ENCODE measurements at regions not wholly inside any gene's neighbourhood (a gene's known extent, or its start where the extent isn't known, plus 50 kb on each side); places are given as distances from the start of the nearest gene placed in this dataset.
A peak's percentile ranks its signal among the peaks of the same experiment; 100 is the strongest.

- Mint-ChIP-seq H3K4me3 (ENCODE audit: unreplicated experiment) (no peak overlapping the region), H3K27me3 (ENCODE audit: unreplicated experiment) (peaks cover 1% of the 10 kb centered on the region), H3K36me3 (ENCODE audit: low read depth, unreplicated experiment) (no peaks in the 10 kb centered on the region), H3K9me3 (ENCODE audit: unreplicated experiment) (no peaks in the 10 kb centered on the region), H3K27ac (ENCODE audit: unreplicated experiment) (no peak overlapping the region), H3K4me1 (ENCODE audit: unreplicated experiment) (no peaks in the 10 kb centered on the region)
- no peak for TF ChIP-seq CTCF (IDR thresholded peaks at IDR 0.05; ENCODE audit: unreplicated experiment)
- no peak for DNase-seq (ENCODE audit: low spot score)
Measured at GRCh38 chr6:95690328-95690727, 113.0 kb downstream of the MANEA start.

GRCh38 chr6:95693108-95693507 is 115.8 kb downstream of the MANEA start:
- TF ChIP-seq CTCF (IDR thresholded peaks at IDR 0.05; ENCODE audit: unreplicated experiment): no peak
- H3K36me3 Mint-ChIP-seq (ENCODE audit: low read depth, unreplicated experiment): no peaks in the 10 kb centered on the region
- no peaks in the 10 kb centered on the region for H3K4me1 Mint-ChIP-seq (ENCODE audit: unreplicated experiment)
- no peak overlapping the region for H3K27ac Mint-ChIP-seq (ENCODE audit: unreplicated experiment)
- no peak overlapping the region for H3K4me3 Mint-ChIP-seq (ENCODE audit: unreplicated experiment)
- no peaks in the 10 kb centered on the region for H3K9me3 Mint-ChIP-seq (ENCODE audit: unreplicated experiment)
- DNase-seq (ENCODE audit: low spot score): peak; percentile 41
- peaks cover under 1% of the 10 kb centered on the region for H3K27me3 Mint-ChIP-seq (ENCODE audit: unreplicated experiment)

- no peaks in the 10 kb centered on the region for H3K4me1 Mint-ChIP-seq (ENCODE audit: unreplicated experiment)
- TF ChIP-seq CTCF (IDR thresholded peaks at IDR 0.05; ENCODE audit: unreplicated experiment): no peak
- H3K27me3 Mint-ChIP-seq (ENCODE audit: unreplicated experiment): no peaks in the 10 kb centered on the region
- no peak overlapping the region for H3K27ac Mint-ChIP-seq (ENCODE audit: unreplicated experiment)
- no peaks in the 10 kb centered on the region for H3K36me3 Mint-ChIP-seq (ENCODE audit: low read depth, unreplicated experiment)
- H3K9me3 Mint-ChIP-seq (ENCODE audit: unreplicated experiment): no peaks in the 10 kb centered on the region
- no peak overlapping the region for H3K4me3 Mint-ChIP-seq (ENCODE audit: unreplicated experiment)
- DNase-seq (ENCODE audit: low spot score): no peak
Measured at GRCh38 chr6:95698271-95698670, 120.9 kb downstream of the MANEA start.

- H3K36me3 Mint-ChIP-seq (ENCODE audit: low read depth, unreplicated experiment): no peaks in the 10 kb centered on the region
- no peaks in the 10 kb centered on the region for H3K4me1 Mint-ChIP-seq (ENCODE audit: unreplicated experiment)
- H3K27ac Mint-ChIP-seq (ENCODE audit: unreplicated experiment): no peak overlapping the region
- H3K27me3 Mint-ChIP-seq (ENCODE audit: unreplicated experiment): no peaks in the 10 kb centered on the region
- TF ChIP-seq CTCF (IDR thresholded peaks at IDR 0.05; ENCODE audit: unreplicated experiment): no peak
- no peak overlapping the region for H3K4me3 Mint-ChIP-seq (ENCODE audit: unreplicated experiment)
- DNase-seq (ENCODE audit: low spot score): no peak
- peaks cover 4% of the 10 kb centered on the region for H3K9me3 Mint-ChIP-seq (ENCODE audit: unreplicated experiment)
Measured at GRCh38 chr6:95723638-95724037, 146.3 kb downstream of the MANEA start.

GRCh38 chr6:95725344-95725743 is 148.0 kb downstream of the MANEA start:
- no peaks in the 10 kb centered on the region for H3K36me3 Mint-ChIP-seq (ENCODE audit: low read depth, unreplicated experiment)
- H3K4me3 Mint-ChIP-seq (ENCODE audit: unreplicated experiment): no peak overlapping the region
- peaks cover 1% of the 10 kb centered on the region for H3K9me3 Mint-ChIP-seq (ENCODE audit: unreplicated experiment)
- no peaks in the 10 kb centered on the region for H3K27me3 Mint-ChIP-seq (ENCODE audit: unreplicated experiment)
- no peaks in the 10 kb centered on the region for H3K4me1 Mint-ChIP-seq (ENCODE audit: unreplicated experiment)
- no peak overlapping the region for H3K27ac Mint-ChIP-seq (ENCODE audit: unreplicated experiment)
- TF ChIP-seq CTCF (IDR thresholded peaks at IDR 0.05; ENCODE audit: unreplicated experiment): no peak
- no peak for DNase-seq (ENCODE audit: low spot score)

All from endothelial cell (in vitro differentiated cells).